Naive thymus-derived CD4-positive, alpha-beta T cell (primary cell): ENCODE measurements at regions not wholly inside any gene's neighbourhood (a gene's known extent, or its start where the extent isn't known, plus 50 kb on each side); places are given as distances from the start of the nearest gene placed in this dataset.

Experiments used
- ATAC-seq: fragments of 150-1000 bp; cut with Tn5 transposase; 2 replicates; pipeline ENCODE4 v1.10.0; 2021; ENCODE audit warnings: mild to moderate bottlenecking, moderate library complexity
- CTCF ChIA-PET: fragments of 350-600 bp; sonication (Branson Sonifier 250); formaldehyde crosslinking; loops from one replicate; lab custom pipeline; 2021; ENCODE audit warnings: antibody characterized with exemption; lab: Charles Lee
- POLR2A ChIA-PET: fragments of 350-600 bp; sonication (Branson Sonifier 250); formaldehyde crosslinking; loops from one replicate; lab custom pipeline; 2021; ENCODE audit warnings: antibody characterized with exemption, inconsistent platforms; lab: Charles Lee
- DNase-seq, 9 donors: peaks; one replicate each; pipeline versions ENCODE4 v3.0.0 to v3.0.0-alpha.2; 2020 to 2022; ENCODE audit warnings: mixed read lengths in 1 of 9
- H3K27ac ChIP-seq: one replicate; pipeline ENCODE4 v1.7.0; 2013; ENCODE audit warnings: mild to moderate bottlenecking, low read depth, low read length, moderate library complexity
- H3K27me3 ChIP-seq, 2 donors: one replicate each; pipeline ENCODE4 v1.7.0; 2013; ENCODE audit warnings: low read length in 2 of 2, mild to moderate bottlenecking in 2 of 2, moderate library complexity in 2 of 2; ENCODE audit not compliant: control insufficient read depth in 2 of 2, insufficient read depth in 2 of 2
- H3K36me3 ChIP-seq, 3 experiments: 1 replicate in 2 of 3; 2 replicates in 1 of 3; pipeline ENCODE4 v1.7.0; 2013; ENCODE audit warnings: low read length in 3 of 3, mild to moderate bottlenecking in 3 of 3, moderate library complexity in 1 of 3; ENCODE audit not compliant: insufficient read depth in 3 of 3, control insufficient read depth in 2 of 3
- H3K4me1 ChIP-seq, 2 donors: one replicate each; pipeline ENCODE4 v1.7.0; 2013; ENCODE audit warnings: low read length in 2 of 2, mild to moderate bottlenecking in 2 of 2, moderate library complexity in 1 of 2; ENCODE audit not compliant: control insufficient read depth in 2 of 2, insufficient read depth in 2 of 2
- H3K4me3 ChIP-seq: 2 replicates; pipeline ENCODE4 v1.7.0; 2013; ENCODE audit warnings: mild to moderate bottlenecking, low read length
- H3K9me3 ChIP-seq, 3 experiments: 1 replicate in 2 of 3; 2 replicates in 1 of 3; pipeline ENCODE4 v1.7.0; 2013; ENCODE audit warnings: low read length in 3 of 3; ENCODE audit not compliant: control insufficient read depth in 2 of 3
- H3K27ac Mint-ChIP-seq, 9 donors: one replicate each; pipeline ENCODE4 v1.8.0; 2020 to 2022; ENCODE audit warnings: mixed read lengths in 9 of 9, mild to moderate bottlenecking in 8 of 9, moderate library complexity in 5 of 9, inconsistent platforms in 2 of 9
- H3K27me3 Mint-ChIP-seq, 5 donors: one replicate each; pipeline ENCODE4 v1.8.0; 2021 to 2022; ENCODE audit warnings: mixed read lengths in 5 of 5, mild to moderate bottlenecking in 1 of 5
- H3K36me3 Mint-ChIP-seq, 5 donors: one replicate each; pipeline ENCODE4 v1.8.0; 2020 to 2022; ENCODE audit warnings: mixed read lengths in 5 of 5, mild to moderate bottlenecking in 3 of 5, inconsistent platforms in 1 of 5
- H3K4me1 Mint-ChIP-seq, 7 donors: one replicate each; pipeline ENCODE4 v1.8.0; 2020 to 2022; ENCODE audit warnings: mixed read lengths in 7 of 7, mild to moderate bottlenecking in 3 of 7, inconsistent platforms in 1 of 7
- H3K4me3 Mint-ChIP-seq, 10 donors: one replicate each; pipeline ENCODE4 v1.8.0; 2020 to 2022; ENCODE audit warnings: mild to moderate bottlenecking in 10 of 10, mixed read lengths in 10 of 10, moderate library complexity in 6 of 10, inconsistent platforms in 2 of 10
- H3K9me3 Mint-ChIP-seq, 11 donors: one replicate each; pipeline ENCODE4 v1.8.0; 2020 to 2022; ENCODE audit warnings: mixed read lengths in 11 of 11, mild to moderate bottlenecking in 4 of 11, inconsistent platforms in 1 of 11, moderate library complexity in 1 of 11
- intact Hi-C, 2 donors: fragments of 100-400 bp; cut with micrococcal nuclease; formaldehyde crosslinking; loops; one replicate each; pipeline ENCODE4 v1.15.1; 2023

DNA sequence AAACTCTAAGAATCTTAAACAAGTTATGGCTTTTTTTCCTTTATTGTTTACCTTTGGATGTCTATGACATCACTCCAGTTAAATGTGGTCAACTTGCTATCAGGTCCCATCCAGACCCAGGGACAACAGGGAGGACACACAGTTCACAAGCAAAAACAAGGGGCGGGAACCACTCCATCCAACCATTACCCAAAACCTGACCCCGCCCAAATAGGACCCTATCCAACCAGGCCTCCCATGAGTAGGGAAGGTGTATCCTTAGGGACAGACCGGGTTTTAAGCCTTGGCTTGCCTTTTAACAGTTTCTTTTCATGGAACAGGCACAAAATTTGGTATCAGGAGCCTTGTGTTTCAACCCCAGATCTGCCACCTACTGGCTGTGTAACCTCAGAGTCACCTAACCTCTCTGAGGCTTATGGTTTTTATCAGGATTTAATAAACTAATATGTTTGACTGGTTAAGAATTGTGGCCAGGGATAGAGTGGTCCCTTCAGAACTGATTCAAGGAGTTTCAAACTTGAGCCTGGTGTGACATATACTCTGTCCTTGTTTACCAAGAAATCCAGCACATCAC is 127.7 kb upstream of the RAD23B start:
- no peak overlapping the region for H3K4me3 ChIP-seq
- Mint-ChIP-seq H3K4me3 (no peak overlapping the region), H3K4me1 (no peaks in the 10 kb centered on the region), H3K36me3 (peaks cover 0 to 3% (median 0%) of the 10 kb centered on the region in 5 donors), H3K27me3 (peaks cover 0 to 22% (median 13%) of the 10 kb centered on the region in 5 donors), H3K27ac (no peak overlapping the region), H3K9me3 (peaks cover 0 to 8% (median 3%) of the 10 kb centered on the region in 11 donors)
- no peak overlapping the region for H3K27ac ChIP-seq
- H3K27me3 ChIP-seq = no peaks in the 10 kb centered on the region
- no peaks in the 10 kb centered on the region for H3K36me3 ChIP-seq
- DNase-seq (no peak), ATAC-seq (no peak)
- no peaks in the 10 kb centered on the region for H3K4me1 ChIP-seq
- intact Hi-C loops = no loop called here
- ChIA-PET CTCF (no interaction called here), POLR2A (no interaction called here)
- H3K9me3 ChIP-seq = no peaks in the 10 kb centered on the region

DNA sequence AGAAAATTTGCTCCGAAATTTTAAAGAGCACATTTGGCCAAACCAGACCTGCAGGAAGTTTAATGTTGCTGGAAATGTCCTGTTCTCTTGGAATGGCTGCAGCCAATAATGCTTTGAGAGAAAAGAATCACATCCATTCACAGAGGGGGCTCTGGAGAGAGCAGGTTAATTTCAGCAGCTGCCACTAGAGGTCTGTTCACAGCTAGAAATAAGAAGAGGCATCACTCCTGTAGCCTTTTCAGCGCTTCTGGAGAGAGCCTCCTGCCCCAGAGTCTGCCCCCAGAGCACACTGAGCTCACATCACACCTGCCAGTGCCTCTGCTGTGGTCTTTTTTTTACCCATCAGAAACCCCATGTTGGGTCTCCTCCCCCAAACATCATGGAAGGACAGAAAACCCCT is 124.8 kb upstream of the RAD23B start:
- Mint-ChIP-seq H3K27ac (no peak overlapping the region), H3K4me3 (no peak overlapping the region), H3K27me3 (peaks cover 0 to 16% (median 13%) of the 10 kb centered on the region in 5 donors), H3K4me1 (no peaks in the 10 kb centered on the region), H3K9me3 (peaks cover 0 to 1% (median 0%) of the 10 kb centered on the region in 11 donors), H3K36me3 (peaks cover 0 to 3% (median 0%) of the 10 kb centered on the region in 5 donors)
- DNase-seq (no peak), ATAC-seq (no peak)
- no peaks in the 10 kb centered on the region for H3K9me3 ChIP-seq
- H3K4me3 ChIP-seq = no peak overlapping the region
- H3K27ac ChIP-seq = no peak overlapping the region
- no peaks in the 10 kb centered on the region for H3K27me3 ChIP-seq
- no peaks in the 10 kb centered on the region for H3K36me3 ChIP-seq
- ChIA-PET POLR2A (no interaction called here), CTCF (no interaction called here)
- H3K4me1 ChIP-seq = no peaks in the 10 kb centered on the region
- intact Hi-C loops = loop anchor here in 1 of 2 donors (1.0 kb wide), 1 partner anchor 183 kb away; no protein-coding TSS in a partner anchor

DNA sequence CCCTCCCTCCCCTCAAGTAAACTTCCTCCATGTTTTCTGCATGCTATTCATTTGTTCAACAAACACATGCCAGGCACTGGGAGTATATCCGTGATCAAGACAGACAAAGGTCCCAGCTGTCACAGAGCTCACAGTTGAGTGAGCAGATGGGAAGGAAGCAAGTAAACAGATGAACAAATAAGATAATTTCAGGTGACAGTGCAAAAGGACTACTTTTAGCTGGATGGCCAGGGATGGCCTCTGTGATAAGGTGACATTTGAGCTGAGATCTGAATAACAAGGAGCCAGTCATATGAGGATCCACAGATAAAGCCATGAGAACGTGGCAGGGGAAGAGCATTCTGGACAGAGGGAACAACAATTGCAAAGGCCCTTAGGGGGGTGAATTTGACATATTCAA is 121.7 kb upstream of the RAD23B start:
- intact Hi-C loops = no loop called here
- Mint-ChIP-seq H3K27ac (no peak overlapping the region), H3K4me1 (no peaks in the 10 kb centered on the region), H3K9me3 (peaks cover 0 to 3% (median 0%) of the 10 kb centered on the region in 11 donors), H3K4me3 (no peak overlapping the region), H3K27me3 (peaks cover 3 to 21% (median 14%) of the 10 kb centered on the region in 5 donors), H3K36me3 (peaks cover 0 to 3% (median 0%) of the 10 kb centered on the region in 5 donors)
- H3K27ac ChIP-seq = no peak overlapping the region
- ATAC-seq = no peak
- H3K4me3 ChIP-seq = no peak overlapping the region
- CTCF ChIA-PET = no interaction called here
- no peaks in the 10 kb centered on the region for H3K9me3 ChIP-seq
- H3K27me3 ChIP-seq = no peaks in the 10 kb centered on the region
- H3K36me3 ChIP-seq = no peaks in the 10 kb centered on the region
- no peaks in the 10 kb centered on the region for H3K4me1 ChIP-seq
- POLR2A ChIA-PET = no interaction called here
- no peak for DNase-seq

- Histone ChIP-seq H3K4me3 (no peak overlapping the region), H3K27ac (no peak overlapping the region), H3K4me1 (no peaks in the 10 kb centered on the region), H3K36me3 (no peaks in the 10 kb centered on the region), H3K27me3 (no peaks in the 10 kb centered on the region), H3K9me3 (no peaks in the 10 kb centered on the region)
- intact Hi-C loops = no loop called here
- Mint-ChIP-seq H3K4me1 (no peaks in the 10 kb centered on the region), H3K27ac (no peak overlapping the region), H3K36me3 (no peaks in the 10 kb centered on the region), H3K27me3 (peaks cover 3 to 6% (median 5%) of the 10 kb centered on the region in 5 donors), H3K4me3 (no peak overlapping the region), H3K9me3 (peaks cover 0 to 3% (median 0%) of the 10 kb centered on the region in 11 donors)
- no peak for DNase-seq
- ChIA-PET CTCF (no interaction called here), POLR2A (no interaction called here)
- ATAC-seq = no peak
Measured at GRCh38 chr9:107163370-107163769, 119.7 kb upstream of the RAD23B start.

- ATAC-seq = no peak
- Mint-ChIP-seq H3K27ac (no peak overlapping the region), H3K27me3 (peaks cover 4 to 20% (median 5%) of the 10 kb centered on the region in 5 donors), H3K36me3 (no peaks in the 10 kb centered on the region), H3K4me3 (no peak overlapping the region), H3K4me1 (peaks cover 0 to 25% (median 0%) of the 10 kb centered on the region in 7 donors), H3K9me3 (peaks cover 0 to 3% (median 0%) of the 10 kb centered on the region in 11 donors)
- no peak for DNase-seq
- Histone ChIP-seq H3K27ac (no peak overlapping the region), H3K4me3 (no peak overlapping the region), H3K36me3 (no peaks in the 10 kb centered on the region), H3K9me3 (no peaks in the 10 kb centered on the region), H3K27me3 (no peaks in the 10 kb centered on the region), H3K4me1 (no peaks in the 10 kb centered on the region)
- intact Hi-C loops = no loop called here
- CTCF ChIA-PET = interaction anchor here (0.6 to 1.5 kb wide), 2 partner anchors 8 to 16 kb away, joined by 4 to 5 read pairs; no protein-coding TSS in a partner anchor
- POLR2A ChIA-PET = no interaction called here
Measured at GRCh38 chr9:107169796-107170195, 113.3 kb upstream of the RAD23B start.

- intact Hi-C loops = no loop called here
Measured at GRCh38 chr9:107170801-107171200, 112.3 kb upstream of the RAD23B start.

More at GRCh38 chr9:107170801-107171200, 112.3 kb upstream of the RAD23B start:
- no peaks in the 10 kb centered on the region for H3K36me3 Mint-ChIP-seq
- peaks cover 0 to 3% (median 0%) of the 10 kb centered on the region in 11 donors for H3K9me3 Mint-ChIP-seq
- H3K4me1 Mint-ChIP-seq = peaks cover 0 to 27% (median 0%) of the 10 kb centered on the region in 7 donors
- H3K27me3 Mint-ChIP-seq = peaks cover 4 to 20% (median 5%) of the 10 kb centered on the region in 5 donors
- Histone ChIP-seq H3K9me3 (no peaks in the 10 kb centered on the region), H3K27ac (no peak overlapping the region), H3K4me3 (no peak overlapping the region), H3K4me1 (no peaks in the 10 kb centered on the region), H3K27me3 (no peaks in the 10 kb centered on the region), H3K36me3 (no peaks in the 10 kb centered on the region)
- no peak for ATAC-seq
- DNase-seq = no peak
- POLR2A ChIA-PET = no interaction called here
- CTCF ChIA-PET = no interaction called here
- no peak overlapping the region for H3K4me3 Mint-ChIP-seq
- no peak overlapping the region for H3K27ac Mint-ChIP-seq
